ENCODE measurements at regions not wholly inside any gene's neighbourhood (a gene's known extent, or its start where the extent isn't known, plus 50 kb on each side); places are given as distances from the start of the nearest gene placed in this dataset.
"Not testable (repeated sequence)": the region's sequence is repeated elsewhere in the genome, so short reads cannot be mapped to it uniquely, and the experiment has no call there.

GRCh38 chr17:54368906-54369305 is 531.7 kb upstream of the TOM1L1 start:
- TF ChIP-seq CTCF (IDR thresholded peaks at IDR 0.05): no peak
- H3K9me3 ChIP-seq: peaks cover 0 to 15% (median 0%) of the 10 kb centered on the region in 11 donors
- intact Hi-C loops (cut with DNase I): no loop called here
- H3K36me3 ChIP-seq: no peaks in the 10 kb centered on the region
- H3K4me1 ChIP-seq: no peaks in the 10 kb centered on the region
- ATAC-seq: no peak
- no peak overlapping the region for H3K4me3 ChIP-seq
- no peak overlapping the region for H3K27ac ChIP-seq
- no peaks in the 10 kb centered on the region for H3K27me3 ChIP-seq
- DNase-seq: no peak

GRCh38 chr17:54372069-54372749 is 528.4 kb upstream of the TOM1L1 start:
- no peak overlapping the region for H3K27ac ChIP-seq
- no peak overlapping the region for H3K4me3 ChIP-seq
- peaks cover 0 to 15% (median 0%) of the 10 kb centered on the region in 11 donors for H3K9me3 ChIP-seq
- TF ChIP-seq CTCF (IDR thresholded peaks at IDR 0.05): no peak
- no peaks in the 10 kb centered on the region for H3K27me3 ChIP-seq
- intact Hi-C loops (cut with DNase I): loop anchor here in 1 of 10 donors (10.0 kb wide), 1 partner anchor 57 kb away; no protein-coding TSS in a partner anchor
- H3K4me1 ChIP-seq: no peaks in the 10 kb centered on the region
- no peak for ATAC-seq
- H3K36me3 ChIP-seq: no peaks in the 10 kb centered on the region
- no peak for DNase-seq
- WGBS, 2 donors: 53 to 61% methylated on average over 2 of the region's 2 CpGs

GRCh38 chr17:54373970-54374369 is 526.7 kb upstream of the TOM1L1 start:
- Histone ChIP-seq H3K4me1 (no peaks in the 10 kb centered on the region), H3K9me3 (peaks cover 0 to 13% (median 0%) of the 10 kb centered on the region in 11 donors), H3K27ac (no peak overlapping the region), H3K4me3 (no peak overlapping the region), H3K27me3 (no peaks in the 10 kb centered on the region), H3K36me3 (no peaks in the 10 kb centered on the region)
- intact Hi-C loops (cut with DNase I): loop anchor here in 1 of 10 donors (10.0 kb wide), 1 partner anchor 59 kb away; no protein-coding TSS in a partner anchor
- WGBS, 2 donors: 23 to 45% methylated on average over 1 of the region's 1 CpG
- no peak for TF ChIP-seq CTCF (IDR thresholded peaks at IDR 0.05)
- no peak for DNase-seq
- no peak for ATAC-seq

DNA sequence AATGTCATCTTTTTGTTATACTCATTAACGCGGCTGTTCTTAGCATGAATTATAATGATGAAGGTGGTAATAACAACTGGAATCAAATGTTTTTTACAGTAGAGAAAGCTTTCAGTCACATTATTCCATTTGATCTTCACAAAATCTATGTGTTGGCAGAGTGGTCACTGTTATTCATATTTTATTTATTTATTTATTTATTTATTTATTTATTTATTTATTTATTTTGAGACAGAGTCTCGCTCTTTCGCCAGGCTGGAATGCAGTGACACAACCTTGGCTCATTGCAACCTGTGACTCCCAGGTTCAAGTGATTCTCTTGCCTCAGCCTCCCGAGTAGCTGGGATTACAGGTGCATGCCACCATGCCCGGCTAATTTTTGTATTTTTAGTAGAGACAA is 524.2 kb upstream of the TOM1L1 start:
- ATAC-seq, H3K4me3 ChIP-seq, DNase-seq, H3K9me3 ChIP-seq, H3K27ac ChIP-seq, H3K4me1 ChIP-seq, H3K27me3 ChIP-seq, H3K36me3 ChIP-seq: not testable (repeated sequence)
- WGBS, 2 donors: 90 to 91% methylated on average over 6 of the region's 6 CpGs
- intact Hi-C loops (cut with DNase I): loop anchor here in 1 of 10 donors (10.0 kb wide), 1 partner anchor 62 kb away; no protein-coding TSS in a partner anchor

DNA sequence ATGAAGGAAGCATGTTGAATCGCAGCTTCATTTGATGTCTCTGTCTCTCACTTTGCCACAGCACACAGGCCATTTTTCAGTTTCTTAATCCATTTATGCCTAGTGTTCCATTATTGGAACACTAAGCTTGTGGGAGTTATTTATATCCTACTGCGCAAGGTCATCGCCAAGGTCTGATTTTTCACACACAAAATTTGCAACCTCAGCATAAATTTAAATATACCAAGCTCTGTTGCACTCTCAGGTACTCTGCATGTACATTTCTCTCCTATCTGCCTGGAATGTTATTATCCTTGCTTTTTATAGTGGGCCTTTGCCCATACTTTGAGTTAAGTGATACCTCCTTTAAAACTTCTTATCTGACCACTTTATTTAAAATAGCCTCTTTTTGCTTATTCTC is 519.2 kb upstream of the TOM1L1 start:
- H3K9me3 ChIP-seq: peaks cover 0 to 4% (median 0%) of the 10 kb centered on the region in 11 donors
- H3K27ac ChIP-seq: no peak overlapping the region
- H3K36me3 ChIP-seq: no peaks in the 10 kb centered on the region
- H3K4me3 ChIP-seq: no peak overlapping the region
- no peak for TF ChIP-seq CTCF (IDR thresholded peaks at IDR 0.05)
- intact Hi-C loops (cut with DNase I): no loop called here
- H3K27me3 ChIP-seq: no peaks in the 10 kb centered on the region
- DNase-seq: no peak
- 90 to 94% methylated on average over 3 of the region's 3 CpGs for WGBS, 2 donors
- H3K4me1 ChIP-seq: no peaks in the 10 kb centered on the region
- ATAC-seq: no peak

Data from heart right ventricle (tissue), 16 donors.